SK-N-SH (cell line): ENCODE measurements at regions not wholly inside any gene's neighbourhood (a gene's known extent, or its start where the extent isn't known, plus 50 kb on each side); places are given as distances from the start of the nearest gene placed in this dataset.

Experiments used
- CTCF ChIA-PET: fragments of 300-600, 350-600 bp; formaldehyde crosslinking; extraction: SDS; loops from one replicate; lab custom pipeline; 2021; lab: Yijun Ruan, JAX
- POLR2A ChIA-PET: fragments of 350-600 bp; sonication (Branson Sonifier 250); formaldehyde crosslinking; extraction: SDS; loops from one replicate; lab custom pipeline; 2020; ENCODE audit warnings: antibody characterized with exemption, inconsistent platforms; lab: Yijun Ruan, JAX
- DNase-seq: peaks from one replicate; pipeline ENCODE4 v3.0.0; 2012
- H2AFZ ChIP-seq: fragments of 200-600 bp; sonication (generic); 2 replicates; pipeline ENCODE4 v1.8.1; 2016; ENCODE audit warnings: antibody characterized with exemption, mild to moderate bottlenecking, low read depth
- H3F3A ChIP-seq: fragments of 200-600 bp; sonication (generic); replicated peaks from 2 replicates; pipeline ENCODE3; 2016; ENCODE audit warnings: antibody characterized with exemption, mild to moderate bottlenecking; ENCODE audit not compliant: insufficient read depth
- H3K27ac ChIP-seq, 2 experiments: fragments of 200-500 bp in 1 of 2; fragments of 200-600 bp in 1 of 2; sonication (Bioruptor generic) in 1 of 2; sonication (generic), shearing (Covaris generic) in 1 of 2; 2 replicates each; pipeline versions ENCODE4 v1.5.1 to v1.6.1; 2014 to 2016; ENCODE audit warnings: low read depth in 2 of 2, inconsistent platforms in 1 of 2, low read length in 1 of 2, mild to moderate bottlenecking in 1 of 2, mixed read lengths in 1 of 2
- H3K27me3 ChIP-seq: fragments of 200-600 bp; sonication (generic), shearing (Covaris generic); 2 replicates; pipeline ENCODE4 v1.6.1; 2016; ENCODE audit warnings: mixed run types; ENCODE audit not compliant: insufficient read depth
- H3K36me3 ChIP-seq, 2 experiments: fragments of 200-500 bp in 1 of 2; fragments of 200-600 bp in 1 of 2; sonication (Bioruptor generic) in 1 of 2; sonication (generic) in 1 of 2; replicated peaks in 1 of 2; 2 replicates each; pipeline versions ENCODE3 to v1.5.1; 2014 to 2016; ENCODE audit warnings: low read length in 1 of 2, mild to moderate bottlenecking in 1 of 2; ENCODE audit not compliant: insufficient read depth in 2 of 2, control insufficient read depth in 1 of 2
- H3K4me1 ChIP-seq, 2 experiments: fragments of 200-500 bp in 1 of 2; fragments of 200-600 bp in 1 of 2; sonication (Bioruptor generic) in 1 of 2; sonication (generic), shearing (Covaris generic) in 1 of 2; 2 replicates each; pipeline versions ENCODE4 v1.5.1 to v1.6.1; 2014 to 2016; ENCODE audit warnings: low read depth in 1 of 2, low read length in 1 of 2, mixed run types in 1 of 2; ENCODE audit not compliant: insufficient read depth in 2 of 2, control insufficient read depth in 1 of 2
- H3K4me2 ChIP-seq: fragments of 200-600 bp; sonication (generic), shearing (Covaris generic); 2 replicates; pipeline ENCODE4 v1.6.1; 2017; ENCODE audit warnings: mixed run types
- H3K4me3 ChIP-seq, 2 experiments: fragments of 200-500 bp in 1 of 2; fragments of 200-600 bp in 1 of 2; sonication (Bioruptor generic) in 1 of 2; sonication (generic), shearing (Covaris generic) in 1 of 2; 2 replicates each; pipeline versions ENCODE4 v1.5.1 to v1.8.1; 2014 to 2016; ENCODE audit warnings: low read depth in 2 of 2, inconsistent platforms in 1 of 2, low read length in 1 of 2, mild to moderate bottlenecking in 1 of 2, mixed read lengths in 1 of 2, moderate library complexity in 1 of 2
- H3K79me2 ChIP-seq: fragments of 200-600 bp; sonication (generic); 2 replicates; pipeline ENCODE4 v1.8.1; 2017; ENCODE audit warnings: mild to moderate bottlenecking; ENCODE audit not compliant: insufficient read depth
- H3K9ac ChIP-seq: fragments of 200-600 bp; sonication (generic); 2 replicates; pipeline ENCODE4 v1.6.1; 2017; ENCODE audit warnings: mixed run types
- H3K9me2 ChIP-seq: fragments of 200-600 bp; sonication (generic); 2 replicates; pipeline ENCODE4 v1.6.1; 2017; ENCODE audit warnings: mixed run types
- H3K9me3 ChIP-seq: fragments of 200-600 bp; sonication (generic); 2 replicates; pipeline ENCODE4 v1.6.1; 2017; ENCODE audit warnings: mixed run types, mild to moderate bottlenecking, moderate library complexity
- H4K20me1 ChIP-seq: fragments of 200-600 bp; sonication (generic); 2 replicates; pipeline ENCODE4 v1.6.1; 2017; ENCODE audit warnings: mild to moderate bottlenecking, mixed run types; ENCODE audit not compliant: insufficient read depth
- CHD2 ChIP-seq: fragments of 150-350 bp; IDR thresholded peaks from 2 replicates; pipeline ENCODE4 v1.6.1; 2018; ENCODE audit warnings: low read length; ENCODE audit not compliant: partially characterized antibody
- CTCF ChIP-seq: fragments of 200-600 bp; sonication (generic); IDR thresholded peaks from 2 replicates; pipeline ENCODE4 v1.6.1; 2017; ENCODE audit warnings: antibody characterized with exemption, mild to moderate bottlenecking, moderate library complexity
- FOXJ3 ChIP-seq: sonication (generic); formaldehyde crosslinking; IDR thresholded peaks from 2 replicates; pipeline ENCODE4 v1.5.1; 2020; ENCODE audit warnings: mild to moderate bottlenecking, missing genetic modification reagents
- GABPA ChIP-seq: IDR thresholded peaks from 2 replicates; pipeline ENCODE4 v1.4.0; 2012; ENCODE audit warnings: low read depth, mild to moderate bottlenecking
- IRF3 ChIP-seq: fragments of 150-350 bp; IDR thresholded peaks from 2 replicates; pipeline ENCODE4 v1.6.1; 2016; ENCODE audit warnings: mild to moderate bottlenecking, low read depth, low read length
- JUND ChIP-seq: IDR thresholded peaks from 2 replicates; pipeline ENCODE4 v1.4.0; 2012
- MAX ChIP-seq: IDR thresholded peaks from 2 replicates; pipeline ENCODE4 v1.4.0; 2012; ENCODE audit warnings: low read depth
- MEF2A ChIP-seq: IDR thresholded peaks from 2 replicates; pipeline ENCODE4 v1.4.0; 2012; ENCODE audit warnings: low read depth, borderline replicate concordance
- MXI1 ChIP-seq: IDR thresholded peaks from 2 replicates; pipeline ENCODE4 v1.6.1; 2012; ENCODE audit warnings: mild to moderate bottlenecking, low read depth, low read length, improper control_type of control experiment
- NFIC ChIP-seq: IDR thresholded peaks from 2 replicates; pipeline ENCODE4 v1.4.0; 2012; ENCODE audit warnings: borderline replicate concordance
- NRF1 ChIP-seq: IDR thresholded peaks from 2 replicates; pipeline ENCODE4 v1.6.1; 2012; ENCODE audit warnings: low read depth, mild to moderate bottlenecking, low read length
- POLR2AphosphoS5 ChIP-seq: IDR thresholded peaks from 2 replicates; pipeline ENCODE4 v1.6.1; 2012; ENCODE audit warnings: low read depth, low read length
- RCOR1 ChIP-seq: fragments of 150-350 bp; IDR thresholded peaks from 2 replicates; pipeline ENCODE4 v1.6.1; 2017; ENCODE audit warnings: antibody characterized with exemption, low read length
- REST ChIP-seq: IDR thresholded peaks from 2 replicates; pipeline ENCODE4 v1.6.1; 2012; ENCODE audit warnings: mild to moderate bottlenecking, low read depth, low read length, moderate library complexity
- SIN3A ChIP-seq: IDR thresholded peaks from 2 replicates; pipeline ENCODE4 v1.6.1; 2012; ENCODE audit warnings: low read depth, mild to moderate bottlenecking, low read length, moderate library complexity, borderline replicate concordance
- SMC3 ChIP-seq: IDR thresholded peaks from 2 replicates; pipeline ENCODE4 v1.6.1; 2012; ENCODE audit warnings: low read depth, low read length, improper control_type of control experiment
- TCF12 ChIP-seq: IDR thresholded peaks from 2 replicates; pipeline ENCODE4 v1.4.0; 2012
- USF1 ChIP-seq: IDR thresholded peaks from 2 replicates; pipeline ENCODE4 v1.4.0; 2012; ENCODE audit warnings: low read depth, borderline replicate concordance
- USF2 ChIP-seq: fragments of 150-350 bp; IDR thresholded peaks from 2 replicates; pipeline ENCODE4 v1.6.1; 2017; ENCODE audit warnings: antibody characterized with exemption, low read length, low read depth, borderline replicate concordance
- ZBTB33 ChIP-seq: IDR thresholded peaks from 2 replicates; pipeline ENCODE4 v1.4.0; 2012; ENCODE audit warnings: low read depth, borderline replicate concordance
- WGBS: methylation state at CpG from one replicate; pipeline ENCODE4 v1.1.6; 2017; ENCODE audit warnings: low lambda C conversion rate; 5-methylcytosine and 5-hydroxymethylcytosine counted together

GRCh38 chr11:112508750-112509149 lies 248.1 kb upstream of the PLET1 start:
- H3K4me3 ChIP-seq = no peak overlapping the region
- ChIA-PET CTCF (interaction anchor here (0.9 kb wide), 1 partner anchor 17 kb away, joined by 3 read pairs; no protein-coding TSS in a partner anchor), POLR2A (no interaction called here)
- no peaks in the 10 kb centered on the region for H4K20me1 ChIP-seq
- no peak overlapping the region for H3K27ac ChIP-seq
- peaks cover 0 to 4% of the 10 kb centered on the region in 2 experiments; a peak in 2 of 4 replicates for H3K4me1 ChIP-seq
- no peak for DNase-seq
- no peak for TF ChIP-seq MAX
- TF ChIP-seq CTCF = no peak
- TF ChIP-seq CHD2 = no peak
- TF ChIP-seq POLR2AphosphoS5 = no peak
- no peak for TF ChIP-seq MXI1
- TF ChIP-seq IRF3 = no peak
- no peak for TF ChIP-seq TCF12
- no peak for TF ChIP-seq NRF1
- no peak for TF ChIP-seq USF2
- no peak for TF ChIP-seq FOXJ3 (CRISPR knock-in tag)
- TF ChIP-seq NFIC = no peak
- TF ChIP-seq GABPA = no peak
- TF ChIP-seq SMC3 = no peak
- TF ChIP-seq RCOR1 = no peak
- no peak for TF ChIP-seq REST
- TF ChIP-seq ZBTB33 = no peak
- TF ChIP-seq MEF2A = no peak
- no peak for TF ChIP-seq USF1
- TF ChIP-seq JUND = no peak
- TF ChIP-seq SIN3A = no peak
- no peaks in the 10 kb centered on the region for H3K79me2 ChIP-seq
- no peaks in the 10 kb centered on the region for H3K36me3 ChIP-seq
- no peaks in the 10 kb centered on the region for H3K27me3 ChIP-seq
- no peaks in the 10 kb centered on the region for H3K9me3 ChIP-seq
- 43% methylated on average over 2 of the region's 2 CpGs for WGBS
- H3K4me2 ChIP-seq = no peak overlapping the region
- H3K9ac ChIP-seq = no peak overlapping the region
- H3K9me2 ChIP-seq = no peaks in the 10 kb centered on the region
- no peak overlapping the region for H2AFZ ChIP-seq
- no peaks in the 10 kb centered on the region for H3F3A ChIP-seq
